22Rv1 (cell line): ENCODE measurements at regions not wholly inside any gene's neighbourhood (a gene's known extent, or its start where the extent isn't known, plus 50 kb on each side); places are given as distances from the start of the nearest gene placed in this dataset.

ENCODE experiments used
- CTCF ChIP-seq: fragments of 450-650 bp; IDR thresholded peaks from 2 replicates; pipeline ENCODE4 v1.5.1; 2017; ENCODE audit warnings: mild to moderate bottlenecking
- ZFX ChIP-seq: fragments of 450-650 bp; IDR thresholded peaks from 2 replicates; pipeline ENCODE4 v1.6.1; 2017; ENCODE audit warnings: antibody characterized with exemption, borderline replicate concordance

GRCh38 chr21:27369978-27370571 lies 403.2 kb upstream of the ADAMTS5 start:
- TF ChIP-seq CTCF (no peak), ZFX (no peak)
